Epithelial cell of prostate (primary cell): ENCODE measurements at regions not wholly inside any gene's neighbourhood (a gene's known extent, or its start where the extent isn't known, plus 50 kb on each side); places are given as distances from the start of the nearest gene placed in this dataset.
"Not testable (repeated sequence)": the region's sequence is repeated elsewhere in the genome, so short reads cannot be mapped to it uniquely, and the experiment has no call there.

Source experiments
- DNase-seq: peaks from one replicate; pipeline ENCODE4 v3.0.0-alpha.2; 2011; ENCODE audit warnings: low read depth, low spot score
- H3K27ac ChIP-seq: fragments of 450-650 bp; 2 replicates; pipeline ENCODE4 v1.5.1; 2017; ENCODE audit warnings: mild to moderate bottlenecking

DNA sequence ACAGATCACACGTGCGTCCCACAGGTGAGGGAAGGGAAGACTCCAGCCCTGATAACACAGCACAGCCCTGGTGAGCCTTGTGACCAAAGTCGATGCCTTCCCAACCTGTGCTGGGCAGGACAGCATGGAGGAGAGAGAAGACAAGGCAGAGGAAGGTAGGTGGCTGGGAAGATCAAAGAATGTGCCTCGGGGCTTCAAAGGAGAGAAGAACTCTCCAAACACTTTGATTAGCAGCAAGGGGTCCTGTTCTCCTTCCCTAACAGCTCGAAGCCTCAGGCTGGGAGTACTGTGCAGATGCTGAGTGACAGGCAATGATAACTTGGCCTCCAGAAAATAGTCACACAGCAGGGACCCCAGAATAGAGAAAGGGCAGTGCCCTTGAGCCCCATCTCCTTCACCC is 288.5 kb downstream of the TCERG1L start:
- H3K27ac ChIP-seq, result no peak overlapping the region

DNA sequence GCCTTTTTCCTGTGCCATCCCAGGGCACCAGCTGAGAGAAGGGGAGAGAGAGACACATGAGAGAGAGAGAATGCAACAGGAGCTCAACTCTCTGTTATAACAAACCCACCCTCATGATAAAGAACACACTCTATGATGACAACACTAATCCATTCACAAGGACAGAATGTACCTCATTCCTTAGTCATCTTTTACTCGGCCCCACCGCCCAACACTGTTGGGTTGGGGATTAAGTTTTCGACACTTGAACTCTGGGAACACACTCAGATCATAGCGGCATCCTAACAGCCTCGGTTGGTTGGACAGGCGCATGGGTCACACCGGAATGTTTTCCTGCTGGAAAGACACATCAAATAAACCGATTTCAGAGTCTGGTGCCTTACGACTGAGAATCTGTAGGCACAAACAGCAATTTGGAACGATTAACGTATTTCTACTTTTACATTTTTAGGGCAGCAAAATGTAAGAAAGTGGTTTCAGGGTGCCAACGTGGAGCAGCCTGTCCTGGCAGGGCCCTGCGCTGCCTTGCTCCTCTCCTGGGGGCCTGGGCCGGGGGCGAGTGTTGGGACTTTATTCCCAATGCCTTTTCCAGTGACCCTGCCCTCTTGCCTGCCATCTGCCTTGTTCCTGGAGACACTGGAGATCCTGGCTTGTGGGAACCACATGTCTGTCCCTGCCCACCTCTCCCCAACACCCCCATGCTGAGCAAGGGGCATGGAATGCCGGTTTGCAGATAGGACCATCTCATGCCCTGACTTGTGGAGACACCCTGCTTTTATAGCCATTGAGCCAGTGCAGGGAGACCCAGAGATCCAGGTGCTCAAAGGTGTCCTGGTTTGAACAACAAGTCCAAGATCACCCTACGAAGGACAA is 287.0 kb downstream of the TCERG1L start:
- H3K27ac ChIP-seq, result no peak overlapping the region
- no peak for DNase-seq

More for the DNA sequence above, 288.5 kb downstream of the TCERG1L start:
- no peak for DNase-seq

DNA sequence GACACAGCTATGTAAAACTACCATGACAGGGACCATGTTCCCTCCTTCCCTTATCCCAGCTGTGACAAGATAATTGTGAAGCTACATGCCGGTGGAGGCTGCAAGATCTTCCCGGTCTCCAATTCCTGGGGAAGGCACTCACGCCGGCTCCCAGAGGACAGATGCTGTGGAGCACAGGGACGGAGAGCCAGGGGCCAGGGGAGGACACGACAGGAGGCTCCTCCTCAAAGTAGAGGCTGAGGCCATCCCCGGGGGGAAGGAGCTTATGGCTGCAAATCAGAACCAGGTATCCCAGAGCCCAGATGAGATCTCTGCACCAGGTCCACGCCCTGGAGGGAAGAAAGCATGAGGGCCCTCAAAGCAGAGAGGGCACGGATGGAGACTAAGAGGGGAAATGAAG is 286.2 kb downstream of the TCERG1L start:
- no peak for DNase-seq
- H3K27ac ChIP-seq, result no peak overlapping the region

DNA sequence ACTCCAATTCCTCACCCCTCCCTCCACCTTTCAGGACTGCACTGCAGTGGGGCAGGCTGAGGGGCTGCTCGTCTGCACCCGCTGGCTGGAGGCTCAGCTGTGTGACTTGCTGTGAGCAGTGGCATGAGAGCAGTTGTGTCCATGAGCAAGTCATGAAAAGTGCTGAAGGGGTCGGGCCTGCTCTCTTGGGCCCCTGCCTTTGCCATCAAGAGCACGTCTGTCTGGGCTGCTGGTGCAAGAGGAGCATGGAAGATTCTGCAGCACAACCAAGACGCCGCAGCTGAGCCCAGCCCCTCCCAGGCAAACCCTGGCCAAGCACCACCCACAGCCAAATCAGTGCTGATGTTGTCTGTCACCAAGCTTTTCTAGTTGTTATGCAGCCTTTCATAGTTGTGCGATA is 284.3 kb downstream of the TCERG1L start:
- DNase-seq, result no peak
- H3K27ac ChIP-seq, result no peak overlapping the region

DNA sequence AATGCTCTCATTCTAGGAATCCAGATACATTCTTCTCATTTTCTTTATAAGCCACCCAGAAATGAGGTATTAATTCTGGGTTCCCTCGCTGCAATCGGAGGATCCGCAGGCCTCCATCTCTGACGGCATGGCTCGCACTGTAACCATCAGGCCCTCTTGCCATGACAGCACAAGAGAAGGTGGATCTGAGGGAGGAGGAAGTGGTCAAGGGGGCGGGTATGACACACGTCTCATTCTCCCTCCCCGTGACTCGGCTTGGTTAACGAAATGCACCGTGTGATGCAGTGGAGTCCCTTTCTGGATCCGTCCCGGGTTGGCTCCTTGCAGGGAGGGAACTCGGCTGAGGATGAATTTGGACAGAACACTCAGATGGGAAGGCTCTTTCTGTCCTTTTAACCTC is 280.2 kb downstream of the TCERG1L start:
- no peak overlapping the region for H3K27ac ChIP-seq
- DNase-seq, result no peak

DNA sequence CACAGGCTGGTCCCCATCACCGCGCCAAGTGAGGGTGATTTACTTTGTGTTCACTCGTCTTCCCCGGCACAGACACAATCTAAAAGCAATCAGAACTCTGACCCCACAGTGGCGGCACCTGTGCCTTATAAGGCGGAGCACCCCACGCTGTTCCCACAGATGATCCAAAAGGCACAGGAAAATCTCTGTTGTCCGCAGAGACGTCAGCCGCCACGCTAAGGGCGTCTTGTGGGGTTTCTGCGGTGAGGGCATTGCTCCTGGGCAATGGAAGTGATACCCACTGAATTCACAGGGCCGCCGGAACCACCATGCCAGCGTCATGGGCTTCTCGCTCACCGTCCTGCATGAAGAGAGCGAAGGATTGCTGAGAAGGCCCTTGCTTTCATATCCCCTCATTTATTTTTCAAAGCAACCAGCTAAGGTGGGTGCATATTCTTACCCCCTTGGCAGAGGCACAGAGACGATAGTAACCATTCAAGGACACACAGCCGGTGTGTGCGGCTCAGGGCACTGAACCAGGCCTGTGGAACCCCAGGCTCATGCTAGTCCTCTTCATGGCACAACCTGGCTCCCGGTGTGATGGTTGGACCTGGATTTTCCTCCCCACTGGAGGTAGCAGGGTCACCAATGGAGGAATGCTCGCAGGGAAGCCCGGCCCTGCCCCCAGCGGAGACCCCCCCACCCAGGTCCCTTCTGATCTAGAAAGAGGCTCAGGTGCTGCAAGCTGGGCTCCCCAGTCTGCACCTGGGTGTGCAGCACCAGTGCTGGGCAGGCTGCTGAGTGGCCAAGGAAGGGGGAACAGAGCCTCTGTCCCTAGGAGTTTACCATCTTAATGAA is 279.0 kb downstream of the TCERG1L start:
- H3K27ac ChIP-seq, result no peak overlapping the region
- DNase-seq, result no peak

DNA sequence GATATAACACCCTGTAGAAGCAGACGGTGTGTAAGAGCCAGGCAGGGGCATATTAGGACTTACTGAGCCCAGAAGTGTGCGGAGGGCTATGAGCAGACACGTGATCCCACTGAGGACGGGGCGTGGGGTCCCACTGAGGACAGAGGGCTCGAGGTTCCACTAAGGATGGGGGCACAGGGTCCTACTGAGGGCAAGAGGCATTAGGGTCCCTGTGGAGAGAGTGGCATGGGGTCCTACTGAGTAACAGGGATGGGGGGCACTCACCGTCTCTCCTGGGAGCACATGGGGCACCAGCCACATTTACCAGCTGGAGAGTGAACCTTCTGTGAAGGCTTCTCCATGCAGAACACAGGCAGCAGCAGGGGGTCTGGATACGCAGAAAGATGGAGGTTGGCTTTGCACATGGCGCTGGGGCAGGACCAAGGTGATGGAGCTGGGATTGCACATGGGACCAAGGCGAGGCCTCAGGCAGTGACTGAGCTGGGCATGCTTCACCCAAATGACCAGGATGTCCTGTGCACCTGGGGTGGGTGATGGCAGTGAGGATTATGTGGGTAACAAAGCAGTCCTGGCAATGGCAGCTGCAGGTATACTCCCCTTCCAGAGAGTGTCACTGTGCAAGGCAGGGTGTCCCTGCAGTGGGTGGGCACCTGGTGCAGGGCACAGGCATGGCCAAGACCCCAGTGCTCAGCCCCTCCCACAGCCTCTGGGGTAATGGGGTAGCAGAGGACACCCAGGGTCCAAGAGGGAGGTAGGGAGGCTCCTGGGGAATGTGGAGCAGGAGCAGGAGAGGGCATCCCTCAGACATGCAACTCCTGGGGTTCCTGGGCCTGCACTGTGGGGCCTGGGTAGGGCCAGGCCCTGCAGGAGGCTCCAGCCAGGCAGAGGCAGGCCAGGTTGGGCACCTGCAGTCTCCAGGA is 278.1 kb downstream of the TCERG1L start:
- no peak for DNase-seq
- H3K27ac ChIP-seq, result no peak overlapping the region

DNA sequence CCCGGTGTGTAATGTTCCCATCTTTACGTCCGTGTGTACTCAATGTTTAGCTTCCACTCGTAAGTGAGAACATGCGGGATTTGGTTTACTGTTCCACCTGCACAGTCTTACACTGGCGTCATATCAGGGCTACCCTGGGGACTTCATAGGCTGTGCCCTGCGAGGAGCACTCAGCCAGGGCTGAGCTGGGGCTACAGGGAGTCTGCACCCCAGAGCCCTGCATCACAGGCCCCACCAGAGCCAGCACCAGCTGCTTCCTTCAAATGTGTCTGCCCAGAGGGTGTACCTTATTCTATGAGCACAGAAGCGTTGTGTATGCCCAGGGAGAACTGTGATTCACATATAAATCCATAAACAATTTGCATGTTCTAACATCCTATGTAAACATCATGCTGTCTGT is 277.1 kb downstream of the TCERG1L start:
- H3K27ac ChIP-seq, result no peak overlapping the region
- no peak for DNase-seq

DNA sequence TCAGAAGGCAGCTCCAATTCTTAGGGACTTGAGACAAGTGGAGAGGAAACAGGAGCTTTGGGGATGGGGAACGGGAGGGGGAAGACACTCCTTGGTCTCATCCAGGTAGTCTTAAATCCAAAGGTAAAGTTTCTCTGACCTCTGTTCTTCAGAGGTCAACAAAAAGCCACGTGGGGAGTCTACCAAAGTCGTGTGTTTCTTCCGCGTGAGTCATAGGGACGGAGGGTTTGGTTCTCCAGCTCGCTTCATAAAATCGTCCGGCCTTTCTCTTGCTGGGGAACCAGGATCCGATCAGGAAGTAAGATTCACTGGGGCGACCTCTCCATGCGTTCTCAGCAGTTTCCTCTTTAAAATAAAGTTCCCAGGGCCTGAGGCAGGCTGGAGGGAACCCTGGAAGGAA is 275.7 kb downstream of the TCERG1L start:
- DNase-seq, result no peak
- H3K27ac ChIP-seq, result no peak overlapping the region

DNA sequence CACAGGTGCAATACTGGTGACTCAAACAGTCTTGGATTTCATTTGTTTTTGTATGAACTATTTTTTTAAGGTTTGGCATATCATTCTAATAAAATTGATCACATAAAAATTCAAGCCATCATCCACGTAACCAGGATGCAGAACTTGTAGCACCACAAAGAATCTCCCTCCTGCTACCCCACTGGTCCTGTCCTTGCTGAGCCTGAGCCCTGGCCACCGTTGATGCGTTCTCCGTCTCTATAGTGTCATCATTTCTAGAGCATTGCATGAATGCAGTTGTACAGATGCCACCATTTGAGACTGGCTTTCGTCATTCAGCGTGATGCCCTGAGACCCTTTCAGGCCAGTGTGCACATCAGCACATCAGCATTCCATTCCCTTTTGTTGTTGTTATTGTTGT is 273.5 kb downstream of the TCERG1L start:
- no peak for DNase-seq
- no peak overlapping the region for H3K27ac ChIP-seq

DNA sequence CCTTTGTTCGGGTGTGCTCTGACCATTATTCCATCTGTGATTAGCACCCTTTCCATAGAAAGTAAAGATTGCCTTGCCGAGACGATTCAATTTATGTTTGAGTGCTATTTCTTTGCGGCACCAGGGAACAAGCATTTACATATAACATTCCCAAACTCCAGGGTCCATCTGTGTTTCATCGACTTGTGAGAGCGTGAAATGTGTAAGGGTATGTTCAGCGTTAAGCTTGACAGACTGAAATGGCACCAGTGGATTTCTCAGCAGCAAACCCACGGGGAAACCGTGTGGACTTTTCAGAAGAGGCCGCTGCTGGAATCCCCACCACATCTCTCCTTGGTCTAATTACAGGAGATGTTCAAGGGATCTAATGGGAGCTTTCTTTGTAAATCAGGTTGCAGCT is 270.5 kb downstream of the TCERG1L start:
- no peak for DNase-seq
- no peak overlapping the region for H3K27ac ChIP-seq

DNA sequence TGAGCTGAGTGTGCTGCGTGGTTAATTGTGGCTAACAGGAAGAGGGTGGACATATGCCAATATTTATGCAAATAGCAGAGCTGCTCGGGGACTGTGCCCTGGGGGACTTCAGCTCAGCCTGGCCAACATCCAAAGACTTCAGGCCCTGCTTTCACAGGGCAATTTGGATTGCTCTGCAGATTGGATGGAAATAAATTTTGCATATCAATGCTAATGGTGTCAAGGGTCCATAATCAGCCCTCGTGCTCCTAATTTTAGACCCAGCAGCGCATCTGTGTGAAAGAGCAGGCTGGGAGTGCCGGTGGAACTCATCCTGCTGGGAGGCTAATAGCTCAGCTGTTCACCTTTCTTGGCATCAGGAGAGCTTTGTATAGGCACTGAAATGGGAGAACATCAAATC is 270.1 kb downstream of the TCERG1L start:
- no peak overlapping the region for H3K27ac ChIP-seq
- no peak for DNase-seq

DNA sequence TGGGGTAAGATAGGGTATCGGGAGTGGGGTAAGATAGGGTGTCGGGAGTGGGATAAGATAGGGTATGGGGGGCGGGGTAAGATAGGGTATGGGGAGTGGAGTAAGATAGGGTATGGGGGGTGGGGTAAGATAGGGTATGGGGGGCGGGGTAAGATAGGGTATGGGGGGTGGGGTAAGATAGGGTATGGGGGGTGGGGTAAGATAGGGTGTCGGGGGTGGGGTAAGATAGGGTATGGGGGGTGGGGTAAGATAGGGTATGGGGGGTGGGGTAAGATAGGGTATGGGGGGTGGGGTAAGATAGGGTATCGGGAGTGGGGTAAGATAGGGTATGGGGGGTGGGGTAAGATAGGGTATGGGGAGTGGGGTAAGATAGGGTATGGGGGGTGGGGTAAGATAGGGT is 269.5 kb downstream of the TCERG1L start:
- not testable (repeated sequence) for H3K27ac ChIP-seq, DNase-seq
